ENCODE measurements at regions not wholly inside any gene's neighbourhood (a gene's known extent, or its start where the extent isn't known, plus 50 kb on each side); places are given as distances from the start of the nearest gene placed in this dataset.
"Not testable (repeated sequence)": the region's sequence is repeated elsewhere in the genome, so short reads cannot be mapped to it uniquely, and the experiment has no call there.

DNA sequence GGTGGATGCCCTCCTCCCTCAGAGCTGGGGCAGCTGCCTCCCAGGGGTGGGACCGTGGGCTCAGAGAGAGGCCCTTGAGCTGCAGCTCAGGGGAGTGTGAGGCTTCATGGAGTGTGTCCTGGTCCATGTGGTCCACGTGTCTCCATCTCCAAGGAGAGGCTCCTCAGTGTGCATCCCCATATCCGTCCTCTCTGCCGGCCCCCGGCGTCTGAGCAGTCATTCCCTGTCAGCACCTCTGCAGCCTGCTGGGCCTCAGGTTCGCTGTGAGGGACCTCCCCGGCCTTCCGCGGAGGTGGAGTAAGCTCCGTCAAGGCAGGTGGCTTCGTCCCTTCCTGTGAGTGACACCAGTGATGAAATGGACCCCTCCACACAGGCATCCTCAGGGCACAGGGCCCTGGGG, 160.7 kb upstream of the POTEB2 start:
- DNase-seq (ENCODE audit: insufficient read length, low spot score); FAIRE-seq: not testable (repeated sequence)

DNA sequence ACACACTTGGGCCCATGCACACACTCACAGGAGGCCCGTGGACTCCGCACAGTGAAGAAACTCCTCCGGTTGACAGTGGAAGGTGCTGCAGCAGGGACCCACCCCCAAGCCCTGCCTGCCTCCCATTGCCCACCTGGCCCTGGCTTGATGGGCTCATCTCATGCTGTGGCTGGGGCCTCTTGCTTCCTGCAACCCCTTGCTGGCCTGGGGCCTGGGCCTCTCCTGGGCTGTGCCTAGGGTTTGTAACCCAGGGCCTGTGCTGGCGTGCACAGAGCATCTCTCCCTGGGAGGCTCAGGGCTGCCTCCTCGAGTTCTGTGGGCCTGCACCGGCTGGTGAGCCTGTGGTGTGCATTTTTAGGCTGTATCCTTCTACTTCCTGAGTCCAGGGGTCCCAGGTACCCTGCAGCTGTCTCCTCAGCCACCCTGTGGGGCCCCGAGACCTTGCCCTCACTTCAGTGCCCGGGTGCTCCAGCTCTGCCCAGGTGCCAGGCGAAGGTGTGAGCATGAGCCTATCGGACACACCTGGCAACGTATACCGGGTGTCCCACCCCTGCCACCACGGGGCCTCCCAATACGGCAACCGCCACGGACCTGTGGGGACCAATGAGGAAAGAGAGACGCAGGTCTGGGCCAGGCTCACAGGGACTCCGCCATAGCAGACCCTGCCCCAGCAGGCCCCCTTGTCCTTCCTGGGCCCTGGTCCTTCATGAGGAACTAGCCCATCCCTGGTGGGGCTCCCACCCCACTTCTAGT, 158.3 kb upstream of the POTEB2 start:
- not testable (repeated sequence) for DNase-seq (ENCODE audit: insufficient read length, low spot score); FAIRE-seq

DNA sequence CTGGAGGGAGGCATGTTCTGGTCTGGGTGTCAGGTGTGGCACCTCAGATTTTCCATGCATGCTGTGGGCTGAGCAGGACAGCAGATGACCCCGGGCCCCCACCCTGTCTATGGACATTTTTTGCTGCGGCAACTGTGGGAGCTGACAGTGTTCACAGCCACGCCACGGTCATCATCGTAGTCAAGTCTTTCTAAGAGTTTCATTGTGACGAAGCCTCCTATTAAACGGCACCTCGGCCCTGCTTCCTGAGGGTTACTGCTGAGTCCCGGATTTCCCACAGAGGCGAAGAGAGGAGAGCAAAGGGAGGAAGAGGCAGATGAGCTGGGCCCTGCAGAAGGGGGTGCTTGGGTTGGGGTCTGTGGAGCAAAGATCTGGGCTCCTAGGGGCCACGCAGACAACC, 152.1 kb upstream of the POTEB2 start:
- not testable (repeated sequence) for FAIRE-seq

DNA sequence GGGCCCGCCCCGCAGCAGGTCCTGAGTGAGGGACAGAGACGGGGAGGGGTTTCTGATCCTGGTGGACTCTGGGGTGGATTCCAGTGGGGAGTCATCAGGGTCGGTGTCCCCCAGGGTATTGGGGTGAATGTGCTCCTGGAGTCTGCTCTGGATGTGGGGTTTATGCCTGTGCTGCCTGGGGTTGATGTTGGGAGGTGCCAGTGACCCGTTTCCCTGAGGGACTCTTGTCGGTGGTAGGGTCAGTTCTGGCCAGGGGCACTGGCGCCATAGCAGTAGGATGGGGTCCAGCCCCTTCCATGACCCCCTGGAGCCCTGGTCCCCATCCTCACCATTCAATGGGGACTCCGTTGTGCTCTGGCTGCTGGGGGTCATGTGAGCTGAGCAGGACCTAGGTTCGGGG, 151.2 kb upstream of the POTEB2 start:
- not testable (repeated sequence) for FAIRE-seq; DNase-seq (ENCODE audit: insufficient read length, low spot score)

More for the DNA sequence above, 152.1 kb upstream of the POTEB2 start:
- DNase-seq (ENCODE audit: insufficient read length, low spot score), result not testable (repeated sequence)

DNA sequence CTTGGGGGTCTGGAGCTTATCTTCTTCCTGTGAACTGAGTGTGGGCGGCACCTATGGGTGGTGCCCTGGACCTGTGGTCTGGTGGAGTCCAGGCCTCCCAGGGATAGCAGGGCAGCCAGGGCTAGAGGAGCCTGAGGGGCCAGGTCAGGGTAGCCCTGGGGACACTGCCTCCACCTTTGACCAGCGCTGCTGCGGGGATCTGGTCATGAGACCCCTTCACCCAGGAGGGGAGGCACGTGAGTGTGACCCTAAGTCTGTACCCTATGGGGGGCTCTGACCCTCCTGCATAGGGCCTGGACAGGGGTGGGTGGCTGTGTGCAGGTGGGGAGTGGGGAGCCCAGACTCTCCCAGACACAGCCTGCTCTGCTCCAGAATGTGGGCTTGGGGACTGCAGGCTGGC, 150.5 kb upstream of the POTEB2 start:
- DNase-seq (ENCODE audit: insufficient read length, low spot score); FAIRE-seq: not testable (repeated sequence)

DNA sequence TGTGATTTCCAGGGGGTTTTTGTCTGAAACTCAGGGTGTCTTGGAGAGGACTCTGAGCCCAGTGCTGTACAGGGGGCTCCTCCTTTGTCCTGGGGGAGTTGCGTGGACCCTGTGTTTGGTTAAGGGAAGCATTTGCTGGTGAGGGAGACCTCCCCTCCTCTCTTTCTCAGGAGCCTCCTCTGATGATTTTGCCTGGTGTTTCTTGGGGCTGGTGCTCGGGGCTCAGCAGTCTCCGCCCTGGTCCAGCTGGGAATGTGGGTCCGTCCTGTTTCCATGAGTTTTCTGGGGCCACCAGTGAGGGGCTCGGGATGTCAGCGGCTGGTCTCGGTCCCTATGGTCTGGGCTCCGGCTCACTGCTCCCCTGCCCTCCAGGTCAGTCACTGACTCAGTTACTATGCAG, 149.1 kb upstream of the POTEB2 start:
- FAIRE-seq; DNase-seq (ENCODE audit: insufficient read length, low spot score): not testable (repeated sequence)

DNA sequence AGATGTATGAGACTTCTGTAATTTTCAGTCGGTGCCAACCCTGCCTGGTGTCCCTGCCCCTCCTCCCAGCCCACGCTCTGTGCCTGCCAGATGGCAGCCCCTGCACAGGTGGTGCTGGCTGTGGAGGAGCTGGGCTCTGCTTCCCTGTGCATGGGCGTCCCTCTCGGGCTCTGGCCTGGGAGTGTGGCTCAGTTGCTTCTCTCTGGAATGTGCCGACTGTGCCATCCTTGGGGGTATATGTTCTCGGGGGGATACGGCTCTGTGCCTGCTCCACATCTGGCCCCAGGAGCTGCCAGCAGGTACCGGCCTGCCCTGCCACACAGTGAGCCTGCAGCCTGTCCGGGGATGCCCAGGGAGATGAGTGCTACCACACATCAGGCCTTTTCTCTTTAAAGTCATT, 147.2 kb upstream of the POTEB2 start:
- FAIRE-seq; DNase-seq (ENCODE audit: insufficient read length, low spot score): not testable (repeated sequence)

DNA sequence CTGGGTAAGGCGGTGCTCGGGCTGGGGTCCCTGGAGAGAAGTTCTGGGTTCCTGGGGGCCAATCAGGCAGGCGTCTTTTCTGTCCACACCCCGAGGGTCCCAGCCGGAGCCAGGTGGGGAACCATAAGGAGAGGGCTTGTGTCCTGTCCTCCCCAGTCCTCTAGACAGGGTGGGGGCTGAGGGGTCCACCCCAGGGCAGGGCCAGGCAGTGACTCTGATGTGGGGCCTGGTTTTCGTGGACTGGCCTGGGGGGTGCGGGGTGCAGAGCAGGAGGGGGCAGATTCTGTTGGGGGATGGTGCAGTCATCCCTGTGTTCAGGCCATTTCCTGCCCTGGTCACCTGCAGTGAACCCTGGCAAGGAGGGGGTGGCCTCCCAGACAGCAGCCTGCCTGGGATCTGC, 143.5 kb upstream of the POTEB2 start:
- not testable (repeated sequence) for FAIRE-seq; DNase-seq (ENCODE audit: insufficient read length, low spot score)

DNA sequence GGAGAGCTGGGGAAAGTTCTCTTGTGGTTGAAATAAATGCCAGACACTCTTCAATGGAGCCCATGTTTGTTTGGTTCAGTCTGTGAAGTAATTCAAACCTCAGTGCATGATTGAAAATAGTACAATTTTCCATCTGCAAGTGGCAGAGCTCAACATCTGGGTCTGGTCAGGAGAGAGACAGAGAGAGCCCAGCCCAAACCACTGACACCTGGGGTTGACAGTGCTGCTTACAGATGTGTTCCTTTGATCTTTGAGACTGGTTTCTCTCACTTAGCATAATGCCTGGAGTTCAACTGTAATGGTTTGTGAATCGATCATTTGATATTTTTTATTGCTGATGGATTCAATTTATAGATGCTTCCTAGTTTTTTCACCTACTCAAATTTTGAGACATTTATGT, 137.3 kb upstream of the POTEB2 start:
- DNase-seq (ENCODE audit: insufficient read length, low spot score); FAIRE-seq: not testable (repeated sequence)

DNA sequence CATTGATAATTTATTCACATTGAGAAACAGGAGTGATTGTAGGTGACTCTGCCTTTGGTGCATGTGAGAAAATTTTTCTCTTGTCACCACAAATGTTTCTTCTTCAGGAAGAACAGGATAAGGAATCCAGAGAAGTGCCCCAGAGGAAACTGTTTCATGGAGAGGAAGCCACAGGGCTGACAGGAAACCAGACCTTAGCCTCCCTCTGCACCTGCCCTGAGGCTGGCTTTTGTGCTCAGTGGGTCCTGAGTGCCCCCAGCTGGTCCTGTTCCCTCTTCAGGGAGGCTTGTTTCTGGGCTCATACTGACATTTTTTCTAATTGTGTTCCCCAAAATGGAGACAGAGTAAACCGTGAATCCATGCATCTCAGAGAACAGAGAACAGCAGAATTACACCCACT, 135.8 kb upstream of the POTEB2 start:
- not testable (repeated sequence) for FAIRE-seq; DNase-seq (ENCODE audit: insufficient read length, low spot score)

DNA sequence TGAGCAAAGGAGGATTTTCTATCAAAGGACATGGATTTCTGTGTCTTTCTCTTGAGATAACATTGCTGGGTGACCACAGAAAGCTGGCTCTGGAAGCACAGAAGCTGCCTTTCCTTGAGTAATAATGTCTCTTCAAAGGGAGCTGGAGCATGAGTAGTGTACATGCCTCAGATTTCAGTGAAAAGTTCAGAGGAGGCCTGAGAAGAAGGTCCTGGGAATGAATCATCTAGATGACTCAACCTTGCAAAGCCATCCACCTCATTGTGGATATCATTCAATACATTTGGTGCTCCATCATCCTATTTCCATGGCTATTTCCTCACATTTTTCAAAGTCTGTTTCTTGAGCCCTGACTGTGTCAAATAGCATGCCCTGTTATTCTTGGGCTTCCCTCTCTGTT, 125.6 kb upstream of the POTEB2 start:
- DNase-seq (ENCODE audit: insufficient read length, low spot score); FAIRE-seq: not testable (repeated sequence)

DNA sequence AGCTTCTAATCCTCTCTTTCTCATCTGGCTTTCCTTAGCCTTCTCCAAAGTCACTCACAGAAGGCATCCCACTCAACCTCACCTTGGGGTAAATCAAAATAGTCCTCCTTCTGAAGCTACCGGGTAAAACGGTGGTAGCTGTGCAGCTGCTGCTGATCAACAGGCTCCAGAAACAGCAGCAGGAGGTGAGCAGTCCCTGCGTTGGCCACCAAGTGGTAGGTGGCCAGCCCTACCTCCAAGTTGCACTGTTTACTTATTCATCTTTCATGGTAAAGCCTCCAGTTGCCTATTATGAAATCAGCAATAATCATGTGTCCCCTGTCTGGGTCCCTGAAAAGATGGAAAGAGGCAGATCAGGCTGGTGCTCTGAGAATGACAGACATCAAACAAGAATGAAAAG, 125.1 kb upstream of the POTEB2 start:
- FAIRE-seq, result not testable (repeated sequence)

DNA sequence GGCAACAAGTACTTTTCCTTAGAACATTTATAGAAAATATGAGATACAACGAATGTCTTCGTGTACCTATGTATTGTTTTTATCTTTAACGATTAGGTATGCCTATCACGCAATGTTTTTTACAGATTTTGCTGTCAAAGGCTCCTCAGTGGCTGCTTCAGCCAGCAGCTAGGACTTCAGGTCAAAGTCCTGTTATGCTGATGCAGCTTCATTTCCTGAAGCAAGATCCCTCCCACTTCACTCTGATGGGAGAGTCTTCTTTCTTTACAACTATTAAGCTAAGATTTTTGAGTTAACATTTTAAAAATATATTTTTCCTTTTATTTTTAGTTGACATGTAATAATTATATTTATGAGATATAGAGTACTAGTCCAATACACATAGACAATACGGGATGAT, 120.7 kb upstream of the POTEB2 start:
- not testable (repeated sequence) for DNase-seq (ENCODE audit: insufficient read length, low spot score); FAIRE-seq

More for the DNA sequence above, 125.1 kb upstream of the POTEB2 start:
- DNase-seq (ENCODE audit: insufficient read length, low spot score), result not testable (repeated sequence)

DNA sequence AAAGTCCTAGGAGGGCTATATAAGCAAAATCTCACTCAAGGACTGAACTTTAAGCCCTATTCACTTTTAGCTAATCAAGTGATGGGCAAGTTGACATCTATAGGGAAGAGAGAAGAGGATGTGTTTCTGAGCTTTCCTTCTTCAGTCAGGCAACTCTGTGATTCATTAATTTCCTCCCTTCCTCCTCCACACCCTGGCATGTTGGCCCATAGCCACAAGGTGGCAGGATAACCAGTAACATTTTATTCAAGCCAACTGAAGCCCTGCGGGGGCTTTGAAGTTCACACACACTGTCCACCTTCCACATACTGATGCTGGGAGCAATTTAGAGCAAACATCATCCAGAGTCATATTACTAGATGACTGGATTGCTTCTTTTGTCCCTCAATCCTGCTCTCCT, 111.9 kb upstream of the POTEB2 start:
- not testable (repeated sequence) for DNase-seq (ENCODE audit: insufficient read length, low spot score); FAIRE-seq

DNA sequence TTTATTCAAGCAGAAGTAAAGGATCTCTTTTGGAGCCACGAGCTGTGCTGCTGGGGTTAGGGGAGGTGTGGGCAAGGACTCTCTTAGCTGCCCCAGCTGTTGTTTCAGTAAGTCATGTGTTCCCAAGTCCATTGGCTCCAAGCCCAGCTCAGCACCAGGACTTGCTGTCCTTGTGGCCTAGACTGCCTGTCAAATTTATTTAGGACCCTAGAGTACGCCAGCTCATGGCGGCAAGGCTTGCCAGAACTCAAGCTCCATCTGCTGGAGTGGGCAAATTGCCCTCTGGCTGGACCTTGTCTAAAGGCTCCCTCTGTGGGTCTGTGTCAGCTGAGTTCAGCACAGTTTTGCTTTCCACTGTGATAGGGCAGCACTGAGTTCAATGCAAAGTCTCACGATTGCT, 106.6 kb upstream of the POTEB2 start:
- FAIRE-seq; DNase-seq (ENCODE audit: insufficient read length, low spot score): not testable (repeated sequence)

DNA sequence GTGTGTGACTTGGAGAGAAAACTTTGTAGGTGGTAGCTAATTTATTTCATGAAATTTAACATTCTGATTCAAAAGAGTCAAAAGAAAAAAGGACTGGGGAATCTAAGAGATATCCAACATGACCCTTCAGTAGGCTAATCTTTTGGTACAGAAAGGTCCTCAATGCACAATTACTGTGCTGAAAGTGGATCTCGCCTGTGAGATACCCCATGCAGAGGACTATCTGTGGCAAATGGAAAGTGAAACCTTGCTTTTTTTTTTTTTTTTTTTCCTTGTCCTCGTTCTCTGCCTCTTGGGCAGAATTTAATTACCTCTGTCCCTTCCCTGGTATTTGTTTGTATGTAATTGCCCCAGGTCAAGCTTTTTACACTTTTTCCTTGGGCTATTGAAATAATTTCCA, 93.2 kb upstream of the POTEB2 start:
- FAIRE-seq; DNase-seq (ENCODE audit: insufficient read length, low spot score): not testable (repeated sequence)

DNA sequence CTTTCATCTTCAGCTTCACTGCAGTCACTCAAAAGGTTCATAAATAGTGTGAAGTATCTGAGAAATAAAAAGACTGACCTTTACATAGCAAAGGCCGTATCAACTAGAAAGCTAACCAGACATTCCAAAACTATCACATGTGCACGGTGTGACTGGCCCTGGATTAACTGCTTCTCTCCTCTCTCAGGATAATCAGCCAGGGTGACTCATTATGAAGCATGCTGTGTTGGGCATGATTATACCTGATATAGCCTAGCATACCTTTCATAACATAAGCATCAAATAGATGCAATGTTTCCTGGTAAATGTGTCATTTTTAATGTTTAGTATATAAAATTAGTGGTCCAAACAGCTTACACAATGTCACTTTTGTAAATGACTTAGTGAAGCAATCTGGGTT, 63.2 kb upstream of the POTEB2 start:
- not testable (repeated sequence) for DNase-seq (ENCODE audit: insufficient read length, low spot score); FAIRE-seq

Measured in HTR-8/SVneo (cell line).